ENCODE measurements at regions not wholly inside any gene's neighbourhood (a gene's known extent, or its start where the extent isn't known, plus 50 kb on each side); places are given as distances from the start of the nearest gene placed in this dataset.
"Not testable (repeated sequence)": the region's sequence is repeated elsewhere in the genome, so short reads cannot be mapped to it uniquely, and the experiment has no call there.

- not testable (repeated sequence) for H3K9me3 Mint-ChIP-seq, H3K27ac Mint-ChIP-seq, ATAC-seq, H3K4me3 Mint-ChIP-seq, H3K4me1 Mint-ChIP-seq, H3K36me3 Mint-ChIP-seq
- peaks cover 40% of the 10 kb centered on the region for H3K27me3 Mint-ChIP-seq
Observed at GRCh38 chr20:57812632-57813031, 102.8 kb upstream of the PMEPA1 start.

- peaks cover 50% of the 10 kb centered on the region for H3K27me3 Mint-ChIP-seq
- H3K36me3 Mint-ChIP-seq: no peaks in the 10 kb centered on the region
- no peak overlapping the region for H3K4me3 Mint-ChIP-seq
- no peaks in the 10 kb centered on the region for H3K4me1 Mint-ChIP-seq
- ATAC-seq: no peak
- H3K9me3 Mint-ChIP-seq: no peaks in the 10 kb centered on the region
- H3K27ac Mint-ChIP-seq: no peak overlapping the region
Observed at GRCh38 chr20:57811374-57812020, 101.7 kb upstream of the PMEPA1 start.

- H3K27ac Mint-ChIP-seq: no peak overlapping the region
- no peak overlapping the region for H3K4me3 Mint-ChIP-seq
- no peaks in the 10 kb centered on the region for H3K4me1 Mint-ChIP-seq
- no peaks in the 10 kb centered on the region for H3K36me3 Mint-ChIP-seq
- H3K9me3 Mint-ChIP-seq: no peaks in the 10 kb centered on the region
- no peak for ATAC-seq
- peaks cover 54% of the 10 kb centered on the region for H3K27me3 Mint-ChIP-seq
Observed at GRCh38 chr20:57810511-57811373, 100.9 kb upstream of the PMEPA1 start.

GRCh38 chr20:57809661-57810172 lies 99.9 kb upstream of the PMEPA1 start:
- no peak overlapping the region for H3K27ac Mint-ChIP-seq
- H3K9me3 Mint-ChIP-seq: no peaks in the 10 kb centered on the region
- H3K27me3 Mint-ChIP-seq: peaks cover 47% of the 10 kb centered on the region
- H3K36me3 Mint-ChIP-seq: no peaks in the 10 kb centered on the region
- ATAC-seq: no peak
- no peaks in the 10 kb centered on the region for H3K4me1 Mint-ChIP-seq
- no peak overlapping the region for H3K4me3 Mint-ChIP-seq

GRCh38 chr20:57809149-57809548 lies 99.3 kb upstream of the PMEPA1 start:
- H3K4me3 Mint-ChIP-seq: no peak overlapping the region
- no peaks in the 10 kb centered on the region for H3K4me1 Mint-ChIP-seq
- no peak overlapping the region for H3K27ac Mint-ChIP-seq

GRCh38 chr20:57808264-57809070 lies 98.7 kb upstream of the PMEPA1 start:
- H3K9me3 Mint-ChIP-seq: no peaks in the 10 kb centered on the region
- no peak overlapping the region for H3K4me3 Mint-ChIP-seq
- H3K36me3 Mint-ChIP-seq: no peaks in the 10 kb centered on the region
- no peak overlapping the region for H3K27ac Mint-ChIP-seq
- peaks cover 40% of the 10 kb centered on the region for H3K27me3 Mint-ChIP-seq
- no peaks in the 10 kb centered on the region for H3K4me1 Mint-ChIP-seq
- no peak for ATAC-seq

More at GRCh38 chr20:57809149-57809548, 99.3 kb upstream of the PMEPA1 start:
- Mint-ChIP-seq H3K27me3 (peaks cover 41% of the 10 kb centered on the region), H3K9me3 (no peaks in the 10 kb centered on the region), H3K36me3 (no peaks in the 10 kb centered on the region)
- no peak for ATAC-seq

GRCh38 chr20:57807401-57808263 lies 97.8 kb upstream of the PMEPA1 start:
- ATAC-seq: no peak
- Mint-ChIP-seq H3K27me3 (peaks cover 34% of the 10 kb centered on the region), H3K9me3 (no peaks in the 10 kb centered on the region), H3K36me3 (no peaks in the 10 kb centered on the region), H3K4me1 (no peaks in the 10 kb centered on the region), H3K27ac (no peak overlapping the region), H3K4me3 (no peak overlapping the region)

- ATAC-seq: no peak
- H3K27me3 Mint-ChIP-seq: peaks cover 28% of the 10 kb centered on the region
- no peak overlapping the region for H3K4me3 Mint-ChIP-seq
- no peaks in the 10 kb centered on the region for H3K9me3 Mint-ChIP-seq
- no peaks in the 10 kb centered on the region for H3K36me3 Mint-ChIP-seq
- H3K27ac Mint-ChIP-seq: no peak overlapping the region
- no peaks in the 10 kb centered on the region for H3K4me1 Mint-ChIP-seq
Observed at GRCh38 chr20:57806975-57807374, 97.2 kb upstream of the PMEPA1 start.

- Mint-ChIP-seq H3K27ac (no peak overlapping the region), H3K4me1 (no peaks in the 10 kb centered on the region), H3K4me3 (no peak overlapping the region), H3K9me3 (no peaks in the 10 kb centered on the region), H3K36me3 (no peaks in the 10 kb centered on the region), H3K27me3 (peaks cover 23% of the 10 kb centered on the region)
- no peak for ATAC-seq
Observed at GRCh38 chr20:57806476-57806875, 96.7 kb upstream of the PMEPA1 start.

- no peak for ATAC-seq
- Mint-ChIP-seq H3K27me3 (peaks cover 20% of the 10 kb centered on the region), H3K4me1 (no peaks in the 10 kb centered on the region), H3K27ac (no peak overlapping the region), H3K4me3 (no peak overlapping the region), H3K9me3 (no peaks in the 10 kb centered on the region), H3K36me3 (no peaks in the 10 kb centered on the region)
Observed at GRCh38 chr20:57805747-57806146, 95.9 kb upstream of the PMEPA1 start.

- H3K27me3 Mint-ChIP-seq: peaks cover 20% of the 10 kb centered on the region
- H3K9me3 Mint-ChIP-seq: no peaks in the 10 kb centered on the region
- no peaks in the 10 kb centered on the region for H3K4me1 Mint-ChIP-seq
- no peaks in the 10 kb centered on the region for H3K36me3 Mint-ChIP-seq
- no peak for ATAC-seq
- H3K27ac Mint-ChIP-seq: no peak overlapping the region
- H3K4me3 Mint-ChIP-seq: no peak overlapping the region
Observed at GRCh38 chr20:57804470-57805250, 94.8 kb upstream of the PMEPA1 start.

- Mint-ChIP-seq H3K4me1 (no peaks in the 10 kb centered on the region), H3K36me3 (no peaks in the 10 kb centered on the region), H3K27me3 (peaks cover 26% of the 10 kb centered on the region), H3K4me3 (no peak overlapping the region), H3K9me3 (no peaks in the 10 kb centered on the region), H3K27ac (no peak overlapping the region)
- no peak for ATAC-seq
Observed at GRCh38 chr20:57803508-57804005, 93.7 kb upstream of the PMEPA1 start.

GRCh38 chr20:57802765-57803507 lies 93.1 kb upstream of the PMEPA1 start:
- H3K27ac Mint-ChIP-seq: no peak overlapping the region
- no peaks in the 10 kb centered on the region for H3K9me3 Mint-ChIP-seq
- peaks cover 26% of the 10 kb centered on the region for H3K27me3 Mint-ChIP-seq
- ATAC-seq: no peak
- H3K4me3 Mint-ChIP-seq: no peak overlapping the region
- H3K4me1 Mint-ChIP-seq: no peaks in the 10 kb centered on the region
- H3K36me3 Mint-ChIP-seq: no peaks in the 10 kb centered on the region
